ENCODE measurements at regions not wholly inside any gene's neighbourhood (a gene's known extent, or its start where the extent isn't known, plus 50 kb on each side); places are given as distances from the start of the nearest gene placed in this dataset.

GRCh38 chr9:23551929-23552707, 273.9 kb downstream of the ELAVL2 start:
- DNase-seq: no peak

DNA sequence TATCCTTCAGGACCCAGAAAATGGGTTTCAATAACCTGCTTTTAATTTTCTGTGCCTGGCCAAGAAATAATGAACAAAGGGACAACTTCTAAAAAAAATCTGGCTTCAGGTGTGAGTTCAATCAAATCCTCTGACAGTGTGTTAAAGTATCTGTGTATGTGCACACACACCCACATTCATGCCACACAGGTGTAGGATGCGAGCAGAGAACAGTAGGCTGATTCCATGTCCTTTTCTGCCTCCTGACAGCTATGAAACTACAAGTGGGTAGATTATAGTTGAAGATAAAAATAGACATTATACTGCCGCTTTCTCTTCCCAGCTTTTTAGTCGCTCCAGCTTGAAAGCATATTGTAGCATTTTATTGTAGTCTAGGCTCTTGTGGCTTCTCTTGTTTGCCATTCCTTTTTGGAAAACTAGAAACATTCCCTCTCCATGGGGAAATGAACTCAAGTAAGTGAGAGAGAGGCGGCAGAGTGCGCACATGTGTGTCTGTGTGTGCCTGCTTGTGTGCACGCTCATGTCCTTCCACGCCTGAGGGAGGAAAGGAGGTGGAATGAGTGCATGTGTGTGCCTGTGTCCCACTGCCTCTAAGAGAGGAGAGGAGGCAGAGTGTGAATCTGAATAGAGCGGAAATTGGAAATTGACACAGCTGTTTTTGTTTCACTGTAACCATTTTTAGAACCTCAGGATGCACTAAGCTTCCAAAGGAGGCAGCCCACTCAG, 273.0 kb downstream of the ELAVL2 start:
- DNase-seq: no peak

DNA sequence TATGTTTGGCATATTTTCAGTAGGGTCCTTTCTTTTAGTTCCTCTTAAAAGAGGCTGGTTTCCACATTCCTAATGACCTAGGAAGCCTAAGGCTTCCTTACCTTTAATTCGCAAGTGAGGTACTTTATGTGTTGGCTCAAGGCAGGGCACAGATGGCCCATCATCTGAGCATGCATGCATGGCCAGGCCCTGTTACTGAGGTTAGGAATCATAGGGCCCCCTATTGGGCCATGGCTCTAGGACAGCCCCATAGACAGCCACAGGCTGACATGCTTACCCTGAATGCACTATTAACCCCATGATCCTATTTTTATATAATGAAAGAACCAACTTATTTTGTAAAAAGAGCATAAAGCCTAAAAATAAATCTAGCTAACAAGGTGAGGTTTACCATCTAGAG, 271.4 kb downstream of the ELAVL2 start:
- DNase-seq: no peak

- peak; percentile 23 for DNase-seq
These were observed 270.2 kb downstream of the ELAVL2 start for GRCh38 chr9:23555851-23556250.

DNA sequence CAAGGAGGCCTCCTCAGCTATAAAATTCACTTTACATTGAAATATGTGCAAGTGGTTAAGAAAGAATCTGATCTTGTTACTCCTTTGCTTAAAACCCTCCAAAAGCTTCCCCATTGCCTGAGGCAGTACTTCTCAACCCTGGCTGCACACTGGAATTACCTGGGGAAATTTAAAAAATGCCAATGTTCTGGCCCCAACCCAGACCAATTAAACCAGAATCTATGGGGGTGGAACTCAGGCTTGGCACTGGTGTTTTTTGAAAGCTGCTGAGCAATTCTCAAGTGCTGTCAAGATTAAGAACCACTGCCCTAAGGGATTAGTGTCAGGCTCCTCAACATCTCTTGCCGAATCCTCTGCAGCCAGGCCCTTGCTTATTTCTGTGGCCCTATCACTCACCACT, 269.6 kb downstream of the ELAVL2 start:
- DNase-seq: peak; percentile 43

GRCh38 chr9:23557689-23558088, 268.4 kb downstream of the ELAVL2 start:
- DNase-seq: peak; percentile 76

DNA sequence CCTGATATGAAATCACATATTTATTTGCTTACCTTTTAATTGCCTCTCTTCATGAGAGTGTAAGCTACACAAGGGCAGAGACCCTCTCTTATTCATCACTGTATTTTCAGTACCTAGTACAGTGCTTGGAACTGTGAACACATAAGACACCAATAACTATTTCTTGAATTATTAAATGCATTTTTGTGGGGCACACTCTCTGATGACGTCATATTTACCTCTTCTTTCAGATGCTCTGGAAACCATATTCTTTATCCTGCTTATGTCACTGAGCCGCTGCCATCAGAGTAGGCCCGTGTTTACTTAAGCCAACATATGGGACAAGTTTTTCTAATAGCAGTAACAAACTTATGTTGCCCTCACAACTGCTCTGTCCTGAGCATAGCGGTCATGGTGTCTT, 266.5 kb downstream of the ELAVL2 start:
- DNase-seq: no peak

GRCh38 chr9:23563517-23563916, 262.5 kb downstream of the ELAVL2 start:
- DNase-seq: peak; percentile 77

DNA sequence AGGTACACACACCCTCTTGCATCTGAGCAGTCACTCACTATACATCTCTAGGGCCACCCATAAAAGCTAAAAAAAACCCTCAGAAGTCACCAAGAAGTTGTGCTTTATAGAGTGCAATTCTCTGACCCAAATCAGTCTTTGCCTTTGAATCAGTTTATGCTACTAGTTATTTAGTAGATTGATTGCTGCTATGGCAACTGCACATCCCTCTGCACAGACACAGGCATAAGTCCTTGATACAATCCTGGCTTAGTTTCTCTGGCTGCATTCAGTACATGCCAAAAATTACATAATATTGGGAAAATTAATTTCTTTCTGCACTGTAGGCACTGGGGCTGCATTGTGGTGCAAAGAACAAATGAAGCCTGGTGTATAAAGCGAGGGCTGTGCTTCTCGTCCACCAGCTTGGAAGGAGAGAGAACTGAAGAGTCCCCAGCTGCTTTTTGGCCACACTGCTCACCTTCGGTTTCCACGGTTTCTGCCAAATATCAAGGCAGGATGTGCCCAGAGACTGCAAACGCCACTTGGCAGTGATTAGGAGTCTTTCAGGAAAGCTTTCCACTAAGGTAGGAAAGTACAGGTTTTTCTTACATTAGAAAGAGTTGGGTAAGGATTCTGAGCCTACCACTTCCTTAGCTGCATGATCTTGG, 258.4 kb downstream of the ELAVL2 start:
- DNase-seq: no peak

- DNase-seq: no peak
These were observed 254.5 kb downstream of the ELAVL2 start for GRCh38 chr9:23571414-23572104.

DNA sequence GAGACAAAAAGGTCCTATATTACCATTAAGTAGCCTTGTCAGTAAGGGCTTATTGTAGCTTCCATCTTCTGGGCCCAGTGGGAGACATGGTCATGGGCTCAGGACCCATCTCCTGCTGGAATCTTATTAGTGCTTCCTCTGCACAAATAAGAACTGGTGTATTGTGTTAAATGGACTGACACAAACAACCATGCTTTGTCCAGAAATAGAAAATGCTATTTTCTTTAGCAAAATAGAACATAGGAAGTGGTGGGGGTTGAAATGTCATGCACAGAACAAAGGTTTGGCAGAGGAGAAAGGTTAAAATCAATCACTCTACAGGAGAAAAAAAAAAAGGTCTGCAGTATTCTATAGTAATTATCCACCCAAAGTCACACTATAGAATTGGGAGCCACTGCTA, 252.2 kb downstream of the ELAVL2 start:
- no peak for DNase-seq

- DNase-seq: no peak
These were observed 248.4 kb downstream of the ELAVL2 start for GRCh38 chr9:23577611-23578010.

- no peak for DNase-seq
These were observed 244.1 kb downstream of the ELAVL2 start for GRCh38 chr9:23581931-23582330.

DNA sequence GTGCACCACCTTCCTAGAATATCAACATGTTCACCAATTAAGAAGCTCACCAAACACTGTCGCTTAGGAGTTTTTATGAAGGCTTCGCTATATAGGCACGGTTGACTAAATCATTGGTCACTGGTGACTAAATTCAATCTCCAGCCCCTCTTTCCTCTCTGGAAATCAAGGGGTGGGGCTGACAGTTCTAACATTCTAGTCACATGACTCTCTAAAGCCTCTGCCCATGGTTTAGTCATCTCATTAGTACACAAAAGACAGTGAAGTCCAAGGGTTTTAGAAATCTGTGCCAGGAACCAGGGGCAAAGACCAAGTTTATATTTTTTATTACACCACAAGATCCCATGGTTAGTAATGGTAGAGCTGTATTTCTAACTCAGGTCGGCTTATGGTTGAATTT, 243.2 kb downstream of the ELAVL2 start:
- no peak for DNase-seq

DNA sequence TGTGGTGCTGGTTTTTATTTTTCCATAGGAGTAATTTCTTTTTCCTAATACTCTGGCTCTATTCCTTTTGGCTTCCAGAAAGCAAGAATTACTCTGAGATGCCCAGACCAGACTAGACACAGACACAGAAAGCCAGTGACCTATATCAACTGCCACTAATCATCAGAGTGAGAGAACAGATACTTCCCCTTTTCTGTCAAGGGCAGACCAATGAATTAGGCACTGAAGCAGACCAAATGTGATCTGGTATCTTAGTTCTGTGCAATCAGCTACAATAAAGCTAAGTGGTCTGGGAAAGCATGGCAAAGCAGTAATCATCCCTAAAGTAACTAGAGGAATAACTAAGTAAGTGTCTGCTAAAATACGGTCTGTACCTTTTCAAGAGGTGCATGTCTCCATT, 239.1 kb downstream of the ELAVL2 start:
- no peak for DNase-seq

GRCh38 chr9:23587433-23587832, 238.6 kb downstream of the ELAVL2 start:
- DNase-seq: no peak

DNA sequence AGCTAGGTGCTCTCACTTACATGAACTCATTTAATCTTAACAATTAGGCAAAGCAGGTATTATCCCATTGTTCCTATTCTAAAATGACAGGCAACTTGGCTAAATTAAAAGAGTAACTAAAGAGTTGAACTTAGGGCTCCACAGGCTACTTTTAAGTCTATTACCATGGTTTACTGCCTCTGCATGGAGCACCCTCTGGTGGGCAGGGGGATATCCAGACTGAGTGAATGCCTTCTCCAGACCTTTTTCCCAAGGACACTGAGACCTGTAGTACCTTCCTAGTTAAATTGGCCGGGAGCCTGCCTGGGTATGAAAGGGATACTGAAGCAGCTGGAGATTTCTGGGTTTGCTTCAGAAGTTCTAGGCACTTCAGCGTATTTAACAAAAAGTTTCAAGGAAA, 238.1 kb downstream of the ELAVL2 start:
- no peak for DNase-seq

- DNase-seq: peak; percentile 6
These were observed 235.6 kb downstream of the ELAVL2 start for GRCh38 chr9:23590276-23591000.

- DNase-seq: no peak
These were observed 231.6 kb downstream of the ELAVL2 start for GRCh38 chr9:23594421-23594820.

DNA sequence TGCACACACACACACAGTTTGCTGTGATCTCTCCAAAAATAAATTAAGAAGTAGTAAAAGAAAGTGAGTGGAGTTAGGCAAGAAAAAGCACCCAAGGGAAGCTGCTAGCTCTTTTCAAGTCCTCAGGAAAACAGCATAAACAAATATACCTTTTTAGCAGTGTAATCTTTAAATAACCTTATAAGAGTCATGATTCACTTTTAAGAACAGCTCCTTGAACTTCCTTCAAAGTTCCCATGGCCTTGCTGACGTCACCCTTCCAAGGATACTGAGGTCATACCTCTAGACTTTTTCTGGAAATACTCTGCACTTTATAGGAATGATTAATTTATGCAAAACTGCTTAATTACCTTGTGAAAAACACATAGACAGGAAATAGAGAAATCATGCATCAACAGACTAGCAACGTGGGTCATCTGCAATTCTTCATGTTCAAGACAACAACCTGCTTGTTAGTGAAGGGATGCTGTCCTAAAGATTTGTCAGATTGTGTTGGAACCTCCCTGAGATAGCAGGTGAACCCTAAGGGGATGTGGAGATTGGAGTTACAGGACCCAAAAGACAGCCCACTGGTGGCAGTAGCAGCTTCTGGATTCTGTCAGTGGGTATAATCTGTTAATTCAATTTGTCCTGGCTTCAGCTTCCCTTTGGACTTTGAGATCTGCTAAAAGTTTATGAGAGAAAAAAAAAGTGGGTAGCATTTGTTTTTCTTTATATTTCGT, 229.0 kb downstream of the ELAVL2 start:
- DNase-seq: no peak

GRCh38 chr9:23598994-23599393, 227.0 kb downstream of the ELAVL2 start:
- no peak for DNase-seq

GRCh38 chr9:23603311-23603710, 222.7 kb downstream of the ELAVL2 start:
- no peak for DNase-seq

Data from fibroblast of skin of right quadriceps (primary cell).